ENCODE measurements at regions not wholly inside any gene's neighbourhood (a gene's known extent, or its start where the extent isn't known, plus 50 kb on each side); places are given as distances from the start of the nearest gene placed in this dataset.

DNA sequence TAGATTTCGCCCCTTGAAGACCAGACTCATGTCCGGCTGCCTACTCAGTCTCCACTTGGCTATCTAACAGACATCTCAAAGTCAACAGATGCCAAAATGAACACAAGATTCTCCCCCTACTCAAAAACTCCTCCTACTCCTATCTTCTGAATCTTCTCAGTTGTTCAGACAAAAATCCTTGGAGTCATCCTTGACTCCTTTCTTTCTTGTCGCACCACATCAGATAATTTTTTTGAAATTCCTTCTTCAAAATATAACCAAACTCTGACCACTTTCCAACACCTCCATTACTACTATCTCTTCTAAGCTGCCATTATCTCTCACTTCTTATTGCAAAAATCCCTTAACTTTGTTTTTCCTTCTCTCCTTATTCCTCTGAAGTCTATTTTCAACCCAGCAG is 141.9 kb upstream of the SLC7A14 start:
- no peak for DNase-seq

DNA sequence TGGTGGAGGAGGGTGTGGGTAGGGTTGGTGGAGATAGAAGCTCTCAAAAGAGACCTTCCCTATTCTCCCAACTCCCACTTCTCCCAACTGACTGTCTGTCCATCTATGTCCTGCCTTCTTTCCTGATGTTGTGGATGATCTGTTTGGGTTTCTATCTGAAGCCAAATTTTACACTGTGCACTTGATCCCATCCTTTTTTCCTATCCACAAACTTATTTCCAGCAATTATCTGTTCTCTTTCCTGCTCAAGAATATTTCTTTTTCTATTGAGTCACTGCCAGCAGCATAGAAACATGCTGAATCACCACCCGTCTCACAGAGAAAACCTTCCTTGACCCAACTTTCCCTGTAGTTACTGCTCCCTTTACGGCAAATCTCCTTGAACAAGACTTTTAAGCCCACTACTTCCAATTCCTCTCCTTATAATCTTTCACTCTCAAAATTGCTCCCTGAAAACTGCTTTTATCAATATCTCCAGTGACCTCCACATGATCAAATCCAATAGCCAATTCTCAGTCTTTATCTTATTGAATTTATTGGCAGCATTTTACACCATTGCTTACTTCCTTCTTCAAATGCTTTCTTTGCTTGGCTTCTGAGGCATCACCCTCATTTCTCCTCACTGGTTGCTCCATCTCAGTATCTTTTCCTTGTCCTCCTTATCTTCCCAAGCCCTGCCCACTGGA is 141.2 kb upstream of the SLC7A14 start:
- no peak for DNase-seq

DNA sequence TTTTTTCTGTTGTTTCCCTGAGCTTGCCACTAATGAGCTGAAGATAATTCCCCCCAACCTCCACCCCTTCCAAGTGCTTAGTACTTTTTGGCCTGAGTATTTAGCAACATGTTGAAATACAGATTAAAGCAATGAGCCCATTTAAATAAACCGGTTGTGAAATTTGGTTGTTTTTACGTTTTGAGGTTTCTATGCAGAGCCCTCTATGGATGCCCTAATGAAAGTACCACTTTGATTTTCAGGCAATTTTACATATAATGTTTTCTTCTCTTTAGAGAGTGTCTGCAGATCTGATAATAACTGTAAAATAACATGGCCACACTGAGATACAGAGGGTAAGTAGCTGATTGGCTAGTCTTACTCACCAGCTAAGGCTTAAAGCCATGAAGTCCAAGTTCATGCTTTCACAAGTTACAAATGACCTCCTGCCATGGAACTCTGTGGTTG is 139.4 kb upstream of the SLC7A14 start:
- no peak for DNase-seq

DNA sequence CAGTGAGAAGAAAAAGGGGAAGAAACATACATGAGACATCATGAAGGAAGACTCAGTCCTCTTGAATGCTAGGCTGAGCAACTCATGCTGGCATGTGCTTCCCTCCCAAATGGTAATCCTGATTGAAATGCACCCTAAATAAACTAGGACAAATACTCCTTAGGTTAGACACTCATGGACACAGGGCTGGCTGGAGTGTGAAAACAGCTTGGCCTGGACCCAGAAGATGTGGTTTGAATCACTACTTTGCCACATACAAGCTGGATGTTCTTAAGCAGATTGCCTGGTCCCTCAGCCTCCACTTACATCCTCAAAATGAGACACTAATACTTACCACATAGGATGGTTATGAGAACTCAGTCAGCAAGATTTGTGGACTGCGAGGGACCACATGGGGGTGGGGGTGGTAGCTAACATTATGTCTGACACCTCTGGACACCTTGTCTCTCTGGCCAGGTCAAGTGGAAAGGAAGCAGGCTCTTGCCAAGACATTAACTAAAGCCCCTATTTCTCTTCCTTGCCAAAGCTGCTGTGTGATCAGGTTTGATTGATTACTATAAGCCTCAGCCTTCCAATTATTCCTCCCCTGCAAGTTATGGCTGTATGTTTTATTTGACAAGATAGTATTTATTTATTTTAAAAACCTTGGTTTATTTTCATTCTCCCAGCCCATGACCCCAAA is 138.9 kb upstream of the SLC7A14 start:
- DNase-seq = no peak

DNA sequence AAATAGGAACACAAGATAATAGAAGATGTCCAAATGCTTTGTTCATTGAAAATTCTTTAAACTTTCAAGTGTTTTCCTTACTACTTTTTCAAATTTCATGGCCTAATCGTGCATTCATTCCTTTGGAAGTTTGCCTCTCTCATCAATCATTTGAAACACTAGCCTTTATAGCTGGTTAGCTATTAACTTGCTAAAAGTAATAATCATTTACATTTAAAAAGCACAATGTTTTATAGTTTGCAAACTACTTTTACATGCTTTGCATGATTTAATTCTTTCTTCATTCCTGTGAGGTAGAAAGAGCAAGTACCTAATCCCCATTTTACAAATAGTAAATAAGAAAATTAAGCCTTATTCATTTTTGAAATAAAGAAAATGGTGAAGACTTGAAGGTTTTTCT is 137.4 kb upstream of the SLC7A14 start:
- no peak for DNase-seq

DNA sequence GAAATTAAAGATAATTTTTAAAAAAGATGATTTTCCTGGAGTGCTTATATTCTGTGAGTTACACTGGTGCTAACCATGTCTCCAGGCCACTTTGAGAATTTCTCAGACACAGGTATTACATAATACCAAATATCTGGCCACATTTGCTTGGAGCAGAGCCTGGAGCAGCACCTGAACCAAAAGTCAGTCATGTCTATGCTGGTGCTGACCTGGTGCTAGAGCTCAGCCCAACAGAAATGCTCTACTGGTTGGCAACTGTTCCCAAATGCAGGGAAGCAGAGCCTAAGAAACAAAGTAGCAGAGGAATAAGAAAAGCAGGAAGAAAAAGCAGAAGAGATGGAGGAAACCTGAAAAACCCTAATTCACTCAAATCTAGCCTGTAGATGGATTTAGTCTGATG is 135.7 kb upstream of the SLC7A14 start:
- DNase-seq = no peak

DNA sequence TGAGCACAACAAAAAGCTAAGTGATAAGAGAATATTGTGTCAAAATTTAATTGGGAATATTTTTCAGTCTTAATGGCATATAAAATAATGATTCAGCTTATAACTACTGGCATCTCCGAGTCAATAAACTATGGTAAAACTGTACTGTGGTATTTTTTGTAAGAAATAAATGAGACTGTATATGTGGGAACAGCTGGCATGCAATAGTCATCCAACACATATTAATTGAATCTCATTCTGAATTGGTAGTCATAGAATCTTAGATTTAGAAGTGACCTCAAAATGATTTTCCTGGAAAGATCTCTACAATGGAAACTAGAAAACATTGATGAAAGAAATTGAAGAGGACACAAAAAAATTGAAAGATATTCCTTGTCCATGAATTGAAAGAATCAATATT is 133.4 kb upstream of the SLC7A14 start:
- no peak for DNase-seq

DNA sequence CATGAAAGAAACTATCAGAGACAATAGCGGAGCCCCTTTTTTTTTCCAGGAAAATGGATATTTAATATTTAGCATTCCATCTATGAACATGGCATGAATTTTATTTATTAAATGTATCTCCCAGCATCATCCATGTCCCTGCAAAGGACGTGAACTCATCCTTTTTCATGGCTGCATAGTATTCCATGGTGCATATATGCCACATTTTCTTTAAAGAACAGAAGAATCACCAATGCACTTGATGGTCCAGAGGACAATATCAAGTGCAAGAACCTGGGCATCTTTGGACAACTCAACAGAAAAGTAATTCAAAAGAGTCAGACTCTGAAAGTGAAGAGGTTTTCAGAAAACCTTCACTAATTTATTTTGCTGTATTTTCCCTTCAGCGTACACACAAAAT is 133.0 kb upstream of the SLC7A14 start:
- DNase-seq = no peak

DNA sequence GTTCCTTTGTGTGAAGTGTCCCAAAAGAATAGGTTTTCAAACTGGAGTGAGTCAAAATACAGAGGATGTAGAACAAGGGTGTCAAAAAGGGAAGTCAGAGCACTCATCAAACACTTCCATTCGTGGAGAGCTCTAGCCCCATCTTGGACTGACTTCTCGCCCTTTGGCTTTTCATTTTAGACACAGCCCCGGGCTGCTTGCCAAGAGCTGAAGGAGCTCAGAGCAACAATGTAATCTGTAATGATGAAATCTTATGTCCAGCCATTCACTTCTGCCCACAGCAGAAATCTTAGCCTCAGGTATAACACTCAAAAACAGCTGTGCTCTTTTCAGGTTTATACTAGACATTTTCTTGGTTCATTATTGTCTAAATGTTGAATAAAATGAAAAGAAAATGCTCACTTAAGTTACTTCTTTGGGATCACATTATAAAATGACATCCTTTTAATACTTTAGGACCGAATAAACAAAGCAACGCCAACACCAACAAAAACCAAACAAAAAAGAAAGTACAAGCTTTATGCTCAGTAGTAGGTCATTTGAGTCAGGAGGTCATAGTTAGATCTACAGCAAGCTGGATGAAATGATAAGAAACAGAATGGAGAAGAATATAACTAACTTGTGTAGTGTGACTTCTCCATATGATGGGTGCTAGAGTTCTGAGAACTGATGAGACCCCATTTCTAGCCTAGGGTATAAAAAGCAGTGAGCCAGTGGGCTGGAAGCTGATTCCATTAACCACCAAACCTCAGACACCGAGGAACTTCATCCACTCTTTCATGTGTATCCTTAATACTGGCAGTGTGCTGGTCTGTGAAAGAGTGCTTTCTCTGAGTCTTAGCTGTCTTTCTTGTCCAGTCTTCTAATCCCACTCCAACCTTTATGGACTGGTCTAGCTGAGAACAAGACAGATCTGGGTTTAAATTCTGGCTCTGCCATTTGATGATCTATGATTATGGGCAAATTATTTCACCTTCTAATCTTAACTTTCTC is 131.8 kb upstream of the SLC7A14 start:
- no peak for DNase-seq

DNA sequence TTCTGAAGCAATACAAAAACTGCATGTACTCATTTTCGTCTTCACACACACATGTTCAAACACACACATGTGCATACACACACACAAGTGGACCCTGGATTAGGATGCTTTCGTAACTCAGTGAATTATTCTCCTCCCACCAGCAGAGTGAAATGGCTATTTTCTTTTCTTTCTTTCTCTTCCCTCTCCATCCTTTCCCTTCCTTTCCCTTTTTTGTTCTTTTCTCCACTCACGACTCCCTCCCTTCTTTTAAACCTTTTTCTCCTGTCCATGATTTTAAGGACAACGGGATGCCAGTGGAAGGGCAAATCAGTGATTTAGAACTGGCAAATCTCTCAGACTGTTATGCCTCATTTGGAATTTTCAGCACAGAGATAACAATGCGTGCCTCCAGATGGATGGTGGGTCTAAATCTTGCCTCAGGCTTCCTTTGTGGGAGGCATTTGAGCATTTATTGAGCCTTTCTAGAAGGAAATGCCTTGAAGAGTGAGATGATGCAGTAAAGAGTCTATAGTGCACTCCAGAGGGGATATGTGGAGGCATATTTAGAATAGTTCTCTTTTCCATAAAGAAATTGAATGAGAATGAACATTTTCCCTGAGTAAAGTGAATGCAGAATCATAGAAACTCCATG is 130.4 kb upstream of the SLC7A14 start:
- DNase-seq = no peak

DNA sequence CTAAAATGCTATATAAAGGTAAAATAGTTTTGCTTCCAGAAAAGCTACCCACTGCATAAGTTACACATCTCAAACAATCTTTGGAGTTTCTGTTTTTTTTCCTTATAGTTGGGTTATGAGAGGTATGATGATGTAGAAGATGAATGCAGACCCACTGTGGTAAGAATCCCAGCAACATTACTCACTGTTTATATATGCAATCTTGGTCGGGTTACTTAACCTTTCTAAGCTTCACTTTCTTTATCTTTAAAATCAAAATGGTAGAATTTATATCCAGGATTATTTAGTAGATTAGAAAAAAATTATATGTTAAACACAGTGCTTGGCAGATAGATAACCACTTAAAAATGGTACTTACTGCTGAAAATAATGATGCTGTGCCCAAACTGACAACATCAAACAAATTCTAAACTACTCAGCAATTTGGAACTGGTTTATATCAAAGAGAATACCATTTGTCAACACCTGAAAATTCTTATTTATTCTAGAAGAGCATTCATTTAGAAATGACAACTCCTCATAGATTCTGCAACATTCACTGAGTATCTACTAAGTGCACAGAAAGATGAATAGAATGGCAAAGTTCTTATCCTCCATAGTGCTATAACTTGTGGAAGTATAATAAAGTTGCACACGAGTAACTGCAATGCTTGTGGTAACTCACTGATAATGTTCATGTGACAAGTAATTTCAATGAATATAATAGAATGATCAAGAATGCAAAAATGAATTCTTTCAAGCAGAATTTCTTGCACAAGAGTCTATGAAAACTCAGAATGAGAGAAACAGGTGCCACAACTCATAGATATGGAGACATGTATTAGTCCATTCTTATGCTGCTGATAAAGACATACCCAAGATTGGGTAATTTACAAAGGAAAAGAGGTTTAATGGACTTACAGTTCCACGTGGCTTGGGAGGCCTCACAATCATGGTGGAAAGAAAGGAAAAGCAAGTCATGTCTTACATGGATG is 129.0 kb upstream of the SLC7A14 start:
- no peak for DNase-seq

DNA sequence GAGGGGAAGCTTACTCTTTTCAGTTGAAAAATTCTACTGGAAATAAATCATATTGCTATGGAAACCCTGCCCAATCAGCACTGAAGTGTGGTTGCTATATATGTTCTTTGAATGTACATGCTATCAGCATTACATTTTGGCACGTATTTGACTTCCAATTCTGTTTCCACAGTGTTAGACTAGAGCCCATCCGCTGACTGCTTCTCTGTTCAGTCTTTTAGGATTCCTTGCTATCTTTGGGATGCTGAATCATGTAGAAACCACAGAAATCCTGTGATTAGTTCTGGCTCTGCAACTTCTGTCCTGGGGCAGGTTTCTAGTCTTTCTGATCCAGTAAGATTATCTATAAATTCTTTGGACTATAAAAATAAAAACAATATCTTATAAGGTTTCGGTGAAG is 128.2 kb upstream of the SLC7A14 start:
- no peak for DNase-seq

DNA sequence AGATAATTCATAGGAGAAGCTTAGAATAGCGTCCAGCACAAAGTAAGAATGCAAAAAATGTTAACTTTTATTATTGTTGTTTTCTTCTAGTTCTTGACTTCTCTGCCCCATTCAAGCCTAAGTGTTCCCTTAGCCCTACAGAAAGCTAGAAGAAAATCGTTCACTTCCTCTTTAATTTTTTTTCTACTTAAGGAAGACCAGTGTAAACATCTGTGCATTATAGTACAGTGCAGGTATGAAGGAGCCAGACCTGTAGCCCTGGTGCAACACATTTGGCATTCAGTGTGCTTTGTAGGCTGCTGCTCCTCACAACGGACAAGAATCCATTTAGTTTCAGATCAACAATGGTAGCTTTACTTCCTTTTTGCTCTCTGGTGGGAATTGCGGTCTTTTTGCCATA is 127.8 kb upstream of the SLC7A14 start:
- no peak for DNase-seq

DNA sequence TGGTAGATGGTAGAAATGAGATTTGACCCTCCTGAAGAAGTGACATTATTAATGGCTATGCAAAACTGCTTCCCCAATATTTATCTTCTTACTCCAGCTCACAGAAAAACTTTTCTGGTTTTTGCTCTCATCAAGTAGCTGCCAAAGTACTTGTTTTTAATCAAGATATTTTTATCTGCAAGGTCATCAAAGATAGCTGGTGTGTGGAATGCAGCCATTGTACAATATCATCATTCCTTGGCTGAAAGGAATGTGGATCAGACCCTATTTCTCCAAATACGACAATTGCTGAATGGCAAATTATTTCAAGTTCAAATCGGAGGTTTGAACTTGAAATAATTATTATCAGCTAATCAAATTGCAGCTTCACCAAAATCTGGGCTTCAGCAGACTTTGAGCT is 126.9 kb upstream of the SLC7A14 start:
- no peak for DNase-seq

DNA sequence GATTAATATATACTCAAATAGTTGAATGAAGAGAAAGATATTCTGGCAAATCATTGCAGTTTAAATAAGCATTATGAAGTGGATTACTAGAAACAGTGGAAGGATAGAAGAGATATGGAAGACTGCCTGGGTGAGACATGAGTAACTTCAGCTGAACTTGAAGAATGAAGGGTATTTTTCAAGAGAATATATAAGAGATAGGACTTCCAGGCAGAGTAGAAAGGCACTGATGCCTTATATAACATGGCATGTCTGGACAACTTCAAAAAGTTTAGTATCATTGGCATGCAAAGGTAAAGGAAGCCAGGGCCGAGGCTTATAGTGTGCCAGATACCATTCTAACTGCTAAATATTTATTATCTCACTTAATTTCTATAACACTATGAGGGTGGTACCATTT is 126.5 kb upstream of the SLC7A14 start:
- DNase-seq = no peak

DNA sequence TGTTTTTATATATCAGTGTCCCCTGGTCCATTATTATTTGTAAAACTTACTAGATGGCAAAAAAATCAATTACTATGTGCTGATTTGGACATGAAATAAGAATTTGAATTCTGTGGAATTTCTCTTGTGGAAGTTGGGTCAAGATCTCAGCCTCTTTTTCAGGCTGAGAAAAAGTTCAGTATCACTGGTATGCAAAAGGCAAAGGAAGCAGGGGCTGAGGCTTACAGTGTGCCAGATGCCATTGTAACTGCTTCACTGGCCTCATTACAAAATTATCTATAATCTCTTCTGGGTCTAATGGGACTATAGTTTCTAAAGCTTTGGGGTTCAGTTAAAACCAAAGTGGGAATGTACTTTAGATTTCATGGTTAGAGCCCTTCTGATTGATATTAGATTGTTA is 125.9 kb upstream of the SLC7A14 start:
- DNase-seq = no peak

DNA sequence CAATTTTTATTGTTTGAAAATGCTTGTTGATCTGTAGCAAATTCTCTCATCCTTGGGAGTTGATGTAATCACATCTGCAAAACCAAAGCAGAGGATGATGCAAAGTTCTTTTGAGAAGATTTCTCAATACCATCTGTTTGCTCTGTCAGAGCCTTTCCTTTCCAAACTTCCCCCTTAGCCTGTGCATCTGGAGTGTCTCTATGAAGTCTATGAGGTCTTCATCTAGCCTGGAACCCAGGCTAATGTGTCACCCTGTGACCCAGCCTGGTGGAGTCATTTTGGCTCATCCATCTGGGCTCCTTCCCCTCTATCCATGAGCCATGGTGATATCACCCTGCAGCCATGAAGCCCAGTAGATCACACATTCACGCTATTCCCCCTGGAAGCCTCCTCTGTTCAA is 123.2 kb upstream of the SLC7A14 start:
- DNase-seq = no peak

DNA sequence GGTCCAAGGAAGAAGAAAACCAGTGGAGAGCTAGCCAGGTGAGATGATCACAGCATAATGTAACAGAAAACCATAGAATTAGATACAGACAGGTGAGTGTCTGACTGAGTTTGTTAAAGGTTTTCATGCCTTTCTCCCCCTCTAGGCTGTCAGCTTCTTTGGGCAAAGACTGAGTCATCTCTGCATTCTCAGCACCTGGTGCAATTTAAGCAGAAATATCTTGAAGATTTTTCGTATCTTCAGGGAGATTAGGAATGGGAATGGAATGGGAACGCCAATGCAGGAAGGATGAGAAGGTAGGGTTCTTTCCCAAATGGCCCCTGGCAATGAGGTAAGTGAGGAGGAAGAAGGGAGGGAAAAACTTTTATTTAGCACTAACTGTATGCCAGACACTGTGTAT is 122.0 kb upstream of the SLC7A14 start:
- no peak for DNase-seq

DNA sequence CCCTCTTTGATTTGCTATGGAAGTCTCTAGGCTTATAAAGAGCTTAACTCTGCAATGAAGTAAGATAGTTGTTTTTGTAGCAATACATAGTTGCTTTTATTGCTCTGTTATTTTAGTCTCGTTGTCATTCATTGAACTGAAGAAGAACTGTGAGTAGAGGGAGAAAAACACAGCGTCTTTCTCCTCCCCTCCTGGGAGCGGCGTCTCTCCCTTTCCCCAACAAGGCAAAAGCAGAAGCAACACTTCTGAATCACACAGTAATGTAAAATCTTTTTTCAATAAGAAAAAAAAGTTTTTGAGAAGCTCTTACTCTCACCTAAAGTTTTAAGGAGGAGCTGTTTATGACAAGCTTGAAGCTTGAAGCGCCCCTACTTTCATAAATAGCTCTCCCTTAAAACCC is 119.3 kb upstream of the SLC7A14 start:
- DNase-seq = no peak

DNA sequence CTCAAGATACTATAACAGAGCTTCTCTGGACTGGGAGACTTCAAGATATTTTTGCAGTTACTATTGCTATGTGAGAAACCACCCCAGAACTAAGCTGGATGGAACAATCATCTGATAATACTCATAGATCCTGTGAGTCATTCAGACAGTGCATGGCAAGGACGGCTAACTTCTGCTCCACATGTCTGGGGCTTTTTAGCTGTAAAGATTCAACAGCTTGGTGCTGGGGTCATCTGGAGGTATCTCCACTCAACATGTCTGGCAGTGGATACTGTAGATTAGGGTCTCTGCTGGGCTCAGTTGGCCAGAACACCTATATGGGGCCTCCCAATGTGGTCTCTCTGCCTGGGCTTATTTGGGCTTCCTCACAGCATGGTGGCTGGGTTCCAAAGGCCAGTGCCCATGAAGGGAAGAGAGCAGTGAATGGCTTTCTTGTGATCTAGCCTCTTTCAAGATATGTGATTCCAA is 117.3 kb upstream of the SLC7A14 start:
- no peak for DNase-seq
